Muscle of leg (tissue), 3 donors: ENCODE measurements at regions not wholly inside any gene's neighbourhood (a gene's known extent, or its start where the extent isn't known, plus 50 kb on each side); places are given as distances from the start of the nearest gene placed in this dataset.
A peak's percentile ranks its signal among the peaks of the same experiment; 100 is the strongest.

Source experiments
- DNase-seq: peaks from one replicate; pipeline ENCODE4 v3.0.0; 2013
- H3K27ac ChIP-seq: one replicate; pipeline ENCODE4 v1.5.1; 2013; ENCODE audit warnings: mild to moderate bottlenecking, low read length, control low read depth
- H3K27me3 ChIP-seq: one replicate; pipeline ENCODE4 v1.6.1; 2013; ENCODE audit warnings: low read length; ENCODE audit not compliant: control insufficient read depth, insufficient read depth
- H3K36me3 ChIP-seq: one replicate; pipeline ENCODE4 v1.6.1; 2013; ENCODE audit warnings: low read length; ENCODE audit not compliant: control insufficient read depth, insufficient read depth
- H3K4me1 ChIP-seq: one replicate; pipeline ENCODE4 v1.6.1; 2013; ENCODE audit warnings: low read length; ENCODE audit not compliant: control insufficient read depth, insufficient read depth
- H3K4me3 ChIP-seq: one replicate; pipeline ENCODE4 v1.5.1; 2013; ENCODE audit warnings: low read length, control low read depth
- H3K9me3 ChIP-seq: replicated peaks from 2 replicates; pipeline ENCODE4 v1.6.1; 2013; ENCODE audit warnings: low read depth, low read length; ENCODE audit not compliant: control insufficient read depth
- WGBS: methylation state at CpG from one replicate; pipeline ENCODE4 v1.1.5; 2013; ENCODE audit warnings: missing lambda C conversion rate; ENCODE audit not compliant: insufficient coverage; 5-methylcytosine and 5-hydroxymethylcytosine counted together

GRCh38 chr6:101281266-101281665 is 112.2 kb upstream of the GRIK2 start:
- H3K4me1 ChIP-seq, result no peaks in the 10 kb centered on the region
- H3K4me3 ChIP-seq, result no peak overlapping the region
- H3K36me3 ChIP-seq, result no peaks in the 10 kb centered on the region
- no peak overlapping the region for H3K27ac ChIP-seq
- H3K9me3 ChIP-seq, result no peaks in the 10 kb centered on the region
- DNase-seq, result no peak
- no peaks in the 10 kb centered on the region for H3K27me3 ChIP-seq

- Histone ChIP-seq H3K27me3 (no peaks in the 10 kb centered on the region), H3K4me1 (no peaks in the 10 kb centered on the region), H3K27ac (no peak overlapping the region), H3K36me3 (no peaks in the 10 kb centered on the region), H3K4me3 (no peak overlapping the region), H3K9me3 (no peaks in the 10 kb centered on the region)
- WGBS, result 79% methylated on average over 4 of the region's 6 CpGs
- no peak for DNase-seq
Observed at GRCh38 chr6:101284131-101284530, 109.4 kb upstream of the GRIK2 start.

- no peak for DNase-seq
- no peak overlapping the region for H3K27ac ChIP-seq
- no CpG with 5 or more reads among the region's 2 CpGs for WGBS
Observed at GRCh38 chr6:101286146-101286545, 107.4 kb upstream of the GRIK2 start.

GRCh38 chr6:101290346-101290745 is 103.2 kb upstream of the GRIK2 start:
- no CpG with 5 or more reads among the region's 2 CpGs for WGBS
- Histone ChIP-seq H3K36me3 (no peaks in the 10 kb centered on the region), H3K27ac (no peak overlapping the region)

More at GRCh38 chr6:101286146-101286545, 107.4 kb upstream of the GRIK2 start:
- Histone ChIP-seq H3K4me3 (no peak overlapping the region), H3K9me3 (no peaks in the 10 kb centered on the region), H3K27me3 (no peaks in the 10 kb centered on the region), H3K36me3 (no peaks in the 10 kb centered on the region), H3K4me1 (no peaks in the 10 kb centered on the region)

GRCh38 chr6:101294051-101294638 is 99.4 kb upstream of the GRIK2 start:
- H3K4me1 ChIP-seq, result no peaks in the 10 kb centered on the region
- no peak for DNase-seq
- H3K27ac ChIP-seq, result no peak overlapping the region
- H3K36me3 ChIP-seq, result no peaks in the 10 kb centered on the region
- 82% methylated on average over 2 of the region's 5 CpGs for WGBS
- H3K27me3 ChIP-seq, result no peaks in the 10 kb centered on the region
- H3K9me3 ChIP-seq, result peaks cover 4% of the 10 kb centered on the region
- no peak overlapping the region for H3K4me3 ChIP-seq

More at GRCh38 chr6:101290346-101290745, 103.2 kb upstream of the GRIK2 start:
- H3K27me3 ChIP-seq, result no peaks in the 10 kb centered on the region
- H3K4me1 ChIP-seq, result no peaks in the 10 kb centered on the region
- no peak overlapping the region for H3K4me3 ChIP-seq
- H3K9me3 ChIP-seq, result peaks cover 4% of the 10 kb centered on the region
- DNase-seq, result no peak

GRCh38 chr6:101294676-101295075 is 98.8 kb upstream of the GRIK2 start:
- H3K27ac ChIP-seq, result no peak overlapping the region
- no peak overlapping the region for H3K4me3 ChIP-seq
- peaks cover 4% of the 10 kb centered on the region for H3K9me3 ChIP-seq
- no peak for DNase-seq
- no peaks in the 10 kb centered on the region for H3K36me3 ChIP-seq
- H3K4me1 ChIP-seq, result no peaks in the 10 kb centered on the region
- no peaks in the 10 kb centered on the region for H3K27me3 ChIP-seq

GRCh38 chr6:101296169-101296960 is 97.1 kb upstream of the GRIK2 start:
- H3K4me3 ChIP-seq, result no peak overlapping the region
- H3K9me3 ChIP-seq, result peaks cover 4% of the 10 kb centered on the region
- no peaks in the 10 kb centered on the region for H3K4me1 ChIP-seq
- no CpG with 5 or more reads among the region's 6 CpGs for WGBS
- DNase-seq, result peak; percentile 79
- no peaks in the 10 kb centered on the region for H3K36me3 ChIP-seq
- H3K27ac ChIP-seq, result peak overlapping the region; percentile 39
- H3K27me3 ChIP-seq, result no peaks in the 10 kb centered on the region

GRCh38 chr6:101302593-101302992 is 90.9 kb upstream of the GRIK2 start:
- Histone ChIP-seq H3K4me3 (no peak overlapping the region), H3K36me3 (no peaks in the 10 kb centered on the region), H3K27me3 (no peaks in the 10 kb centered on the region), H3K4me1 (no peaks in the 10 kb centered on the region), H3K9me3 (peaks cover 3% of the 10 kb centered on the region), H3K27ac (no peak overlapping the region)
- WGBS, result no CpG with 5 or more reads among the region's 1 CpG
- no peak for DNase-seq

- H3K27ac ChIP-seq, result no peak overlapping the region
- DNase-seq, result no peak
- H3K36me3 ChIP-seq, result no peaks in the 10 kb centered on the region
- no peak overlapping the region for H3K4me3 ChIP-seq
- WGBS, result no CpG with 5 or more reads among the region's 2 CpGs
- H3K4me1 ChIP-seq, result no peaks in the 10 kb centered on the region
- H3K9me3 ChIP-seq, result peaks cover 3% of the 10 kb centered on the region
- H3K27me3 ChIP-seq, result no peaks in the 10 kb centered on the region
Observed at GRCh38 chr6:101303495-101303894, 90.0 kb upstream of the GRIK2 start.

- WGBS, result no CpG with 5 or more reads among the region's 2 CpGs
- Histone ChIP-seq H3K36me3 (no peaks in the 10 kb centered on the region), H3K9me3 (no peaks in the 10 kb centered on the region), H3K4me3 (no peak overlapping the region), H3K4me1 (no peaks in the 10 kb centered on the region), H3K27me3 (no peaks in the 10 kb centered on the region), H3K27ac (no peak overlapping the region)
- no peak for DNase-seq
Observed at GRCh38 chr6:101312652-101313051, 80.9 kb upstream of the GRIK2 start.
